HG03064 (cell line): ENCODE measurements at regions not wholly inside any gene's neighbourhood (a gene's known extent, or its start where the extent isn't known, plus 50 kb on each side); places are given as distances from the start of the nearest gene placed in this dataset.

ENCODE experiments used
- ATAC-seq: cut with Tn5 transposase; IDR thresholded peaks from one replicate; pipeline ENCODE4 v1.9.1; 2021; ENCODE audit warnings: low read depth; ENCODE audit not compliant: unreplicated experiment

DNA sequence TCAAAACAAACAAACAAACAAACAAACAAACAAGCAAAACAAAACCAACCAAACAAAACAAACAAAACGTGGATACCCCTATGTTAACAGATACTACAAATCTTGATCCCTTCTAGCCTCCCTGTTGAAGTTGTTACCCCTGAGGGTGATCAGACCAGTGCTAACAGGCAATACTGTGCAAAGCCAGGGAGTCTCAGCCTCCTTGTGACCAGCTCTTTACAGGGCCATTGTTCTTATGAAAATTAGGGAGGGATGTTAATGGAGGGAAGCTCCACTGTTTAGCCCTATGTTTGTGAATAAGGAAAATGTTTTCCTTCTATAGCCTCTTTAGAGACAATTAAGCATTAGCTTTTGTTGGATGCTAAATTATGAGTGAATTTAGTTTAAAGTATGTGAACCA, 1072.1 kb upstream of the WWC1 start:
- no peak for ATAC-seq

DNA sequence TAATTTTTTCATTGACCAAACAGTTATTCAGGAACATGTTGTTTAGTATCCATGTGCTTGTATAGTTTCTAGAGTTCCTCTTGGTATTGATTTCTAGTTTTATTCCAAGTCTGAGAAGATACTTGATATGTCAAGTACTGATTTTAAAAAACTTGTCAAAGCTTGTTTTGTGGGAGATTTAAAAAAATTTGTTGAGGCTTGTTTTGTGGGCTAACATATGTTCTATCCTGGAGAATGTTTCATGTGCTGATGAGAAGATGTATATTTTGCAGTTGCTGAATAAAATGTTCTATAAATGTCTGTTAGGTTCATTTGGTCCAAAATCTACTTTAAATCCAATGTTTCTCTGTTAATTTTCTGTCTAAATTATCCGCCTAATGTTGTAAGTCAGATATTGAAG, 1065.1 kb upstream of the WWC1 start:
- ATAC-seq, result no peak

DNA sequence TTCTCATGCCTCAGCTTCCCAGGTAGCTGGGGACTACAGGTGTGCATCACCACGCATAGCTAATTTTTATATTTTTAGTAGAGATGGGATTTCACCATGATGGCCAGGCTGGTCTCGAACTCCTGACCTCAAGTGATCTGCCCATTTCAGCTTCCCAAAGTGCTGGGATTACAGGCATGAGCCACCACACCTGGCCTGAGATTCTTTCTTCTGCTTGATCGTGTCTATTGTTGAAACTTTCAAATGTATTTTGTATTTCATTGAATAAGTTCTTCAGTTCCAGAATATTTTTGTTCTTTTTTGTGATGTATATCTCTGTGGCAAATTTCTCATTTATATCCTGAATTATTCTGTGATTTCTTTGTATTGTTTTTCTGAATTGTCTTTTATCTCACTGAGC, 1063.3 kb upstream of the WWC1 start:
- no peak for ATAC-seq

DNA sequence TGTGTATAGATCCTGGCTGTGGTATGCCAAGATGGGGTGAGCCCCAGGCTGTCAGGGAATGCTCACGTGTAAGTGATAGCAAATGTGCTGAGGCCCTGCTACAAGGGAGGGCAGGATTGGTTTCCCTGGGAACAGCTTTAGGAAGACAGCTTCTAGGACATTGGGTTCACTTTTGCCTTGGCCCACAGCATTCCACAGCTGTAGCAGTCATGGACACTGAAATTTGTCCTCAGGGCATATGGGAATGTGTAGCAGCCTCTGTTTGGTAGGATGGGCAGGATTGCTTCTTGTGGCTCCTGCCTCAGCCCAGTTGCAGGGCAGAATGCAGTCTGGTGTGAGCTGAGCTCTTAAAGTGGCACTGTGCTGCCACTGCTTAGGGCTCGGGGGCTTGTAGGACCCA, 1061.7 kb upstream of the WWC1 start:
- ATAC-seq, result no peak

DNA sequence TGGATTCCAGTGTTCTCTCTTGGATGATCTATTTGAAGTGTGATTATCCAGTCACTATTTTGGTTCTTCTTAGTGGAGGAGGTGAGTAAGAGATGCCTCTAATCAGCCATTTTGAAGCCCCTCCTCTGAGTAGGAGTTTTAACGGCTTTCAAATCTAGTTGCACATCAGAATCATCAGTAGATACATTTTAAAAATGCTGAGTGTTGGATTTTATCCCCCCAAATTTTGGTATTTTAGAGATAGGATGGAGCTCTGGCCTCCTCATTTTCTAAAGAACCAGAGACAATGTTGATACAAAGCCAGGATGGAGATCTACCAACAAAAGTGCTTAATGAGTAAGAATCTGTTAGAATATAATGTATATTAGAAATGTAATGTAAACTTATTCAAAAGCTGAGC, 1061.0 kb upstream of the WWC1 start:
- no peak for ATAC-seq

DNA sequence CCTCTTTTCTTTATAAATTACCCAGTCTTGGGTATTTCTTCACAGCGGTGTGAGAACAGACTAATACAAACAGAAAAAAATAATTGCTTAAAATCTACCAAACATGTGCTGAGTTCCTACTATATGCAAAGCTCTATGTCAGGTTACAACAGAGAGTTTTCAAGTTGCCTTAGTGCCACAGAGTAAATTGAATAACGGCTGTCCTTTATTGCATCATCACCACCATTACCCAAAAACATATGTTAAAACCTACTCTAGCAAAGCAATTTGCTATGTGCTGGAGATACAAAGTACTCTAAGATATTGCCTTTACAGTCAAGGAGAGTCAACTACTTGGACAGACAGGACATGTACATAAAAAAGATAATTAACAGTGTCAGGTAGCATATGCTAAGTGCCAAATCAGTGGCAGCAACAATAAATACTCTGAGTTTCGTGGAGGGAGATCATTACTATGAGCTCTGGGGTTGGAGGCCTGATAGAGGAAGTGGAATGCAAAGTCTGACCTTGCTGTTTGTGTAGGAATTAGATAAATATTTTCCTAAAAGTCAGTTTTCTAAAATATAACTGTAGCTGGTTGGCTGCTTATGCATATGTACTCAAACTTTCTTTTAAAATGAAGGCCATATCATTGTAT, 1058.7 kb upstream of the WWC1 start:
- no peak for ATAC-seq

DNA sequence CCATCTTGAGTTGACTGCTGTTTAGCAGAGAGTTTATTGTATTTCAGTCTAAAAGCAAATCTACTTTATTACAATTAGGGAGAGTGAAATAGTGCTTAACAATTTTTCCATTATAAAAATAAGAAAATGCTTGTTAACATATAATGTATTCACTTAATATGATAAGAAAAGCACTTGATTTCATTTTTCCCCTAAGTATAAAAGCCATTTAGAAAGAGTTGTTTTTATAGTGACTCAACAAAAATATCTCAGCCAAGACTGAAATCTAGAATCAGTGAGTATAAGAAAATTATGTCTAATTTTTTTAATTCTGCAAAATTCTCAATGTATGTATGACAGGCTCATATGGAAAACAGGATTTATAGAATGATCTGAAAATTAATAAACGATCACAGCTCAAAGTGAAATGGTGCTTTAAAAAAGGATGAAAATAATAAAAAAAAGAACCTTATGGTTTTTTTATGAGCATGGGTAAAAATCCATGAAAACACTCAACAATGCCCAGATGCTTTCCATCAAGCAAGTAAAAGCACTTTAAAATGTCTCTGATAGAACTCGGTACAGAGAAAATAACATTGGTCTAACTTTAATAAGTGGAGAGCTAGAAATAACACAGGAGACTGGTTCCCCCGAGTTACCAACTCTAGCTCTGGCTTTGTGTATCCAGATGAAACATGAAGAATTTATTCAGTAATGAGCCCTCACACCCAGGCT, 1057.8 kb upstream of the WWC1 start:
- no peak for ATAC-seq

DNA sequence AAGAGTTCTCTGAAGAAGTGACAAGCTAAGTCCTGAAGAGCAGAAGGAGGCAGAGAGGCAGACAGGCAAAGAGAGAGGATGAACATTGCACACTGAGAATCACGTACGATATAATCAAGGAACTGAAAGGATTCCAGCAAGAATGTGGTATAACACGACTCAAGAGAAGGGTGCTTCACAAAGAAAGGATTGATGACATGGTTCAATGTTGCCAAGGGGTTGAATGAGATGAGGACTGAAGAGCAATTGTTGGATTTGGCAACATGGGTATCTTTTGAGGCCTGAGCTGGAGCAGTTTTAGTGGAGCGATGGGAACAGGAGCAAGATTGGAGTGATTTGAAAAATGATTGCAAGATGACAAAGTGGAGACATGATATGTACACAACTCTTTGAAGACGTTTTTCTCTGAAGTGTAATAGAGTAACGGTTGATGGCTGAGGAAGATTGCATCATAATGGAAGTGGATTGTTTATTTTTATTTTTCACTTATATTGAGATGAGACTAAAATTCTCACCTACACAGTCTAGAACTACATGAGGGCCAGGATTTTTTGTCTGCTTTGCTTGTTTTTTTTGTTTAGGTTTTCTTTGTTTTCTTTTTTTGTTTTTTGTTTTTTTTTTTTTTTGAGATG, 1049.9 kb upstream of the WWC1 start:
- no peak for ATAC-seq

DNA sequence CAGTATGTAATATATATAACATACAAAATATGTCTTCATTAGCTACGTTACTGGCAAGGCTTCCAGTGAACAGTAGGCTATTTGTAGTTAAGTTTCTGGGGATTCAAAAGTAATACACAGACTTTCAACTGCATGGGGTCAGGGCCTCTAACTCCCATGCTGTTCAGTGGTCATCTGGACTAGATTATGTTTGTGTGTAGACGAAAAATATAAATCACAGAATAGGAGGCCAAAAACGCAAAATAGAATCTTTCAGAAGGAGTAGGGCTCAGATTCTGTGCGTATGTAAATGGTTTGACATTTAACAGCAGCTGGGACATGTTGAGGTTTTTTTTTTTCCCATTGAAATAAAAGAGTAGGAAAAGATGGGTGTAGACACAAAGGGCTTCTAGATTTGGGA, 1048.7 kb upstream of the WWC1 start:
- no peak for ATAC-seq

DNA sequence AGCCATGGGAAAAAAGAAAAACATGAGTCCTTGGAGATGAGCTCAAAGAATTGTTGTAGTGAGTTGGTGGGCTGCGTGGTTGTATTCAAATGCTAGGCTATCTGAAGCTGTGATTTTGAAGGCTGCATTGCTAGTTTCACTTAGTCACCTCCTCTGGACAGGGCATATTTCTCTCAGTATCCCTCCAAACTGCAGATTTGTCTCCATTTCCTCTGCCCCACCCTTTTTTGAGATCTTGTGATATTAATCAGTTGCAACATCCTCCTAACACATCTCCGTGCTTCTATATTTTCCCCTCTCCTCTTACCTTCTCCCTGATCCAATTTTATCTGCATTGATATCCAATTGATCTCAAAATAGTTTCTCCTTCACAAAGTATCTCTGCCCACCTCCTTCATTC, 1048.0 kb upstream of the WWC1 start:
- no peak for ATAC-seq

DNA sequence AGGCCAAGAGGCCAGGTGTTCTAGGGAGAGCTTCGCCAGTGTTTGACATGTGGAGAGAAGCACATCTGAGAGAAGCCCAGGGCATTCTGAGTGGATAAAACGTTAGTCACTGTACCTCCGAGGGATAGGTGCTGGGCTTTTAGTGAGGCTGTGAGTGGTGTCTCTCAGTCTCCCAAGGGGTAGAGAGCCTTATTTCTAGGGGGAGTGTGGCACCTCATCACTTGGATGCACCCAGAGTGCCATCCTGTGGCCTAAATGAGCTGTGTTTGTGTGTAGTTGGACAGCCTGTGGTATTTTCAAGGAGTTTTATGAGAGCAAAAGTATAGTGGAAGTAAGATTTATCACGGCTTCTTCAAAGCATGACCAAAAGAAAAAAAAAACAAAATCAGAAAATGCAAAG, 1046.9 kb upstream of the WWC1 start:
- no peak for ATAC-seq

DNA sequence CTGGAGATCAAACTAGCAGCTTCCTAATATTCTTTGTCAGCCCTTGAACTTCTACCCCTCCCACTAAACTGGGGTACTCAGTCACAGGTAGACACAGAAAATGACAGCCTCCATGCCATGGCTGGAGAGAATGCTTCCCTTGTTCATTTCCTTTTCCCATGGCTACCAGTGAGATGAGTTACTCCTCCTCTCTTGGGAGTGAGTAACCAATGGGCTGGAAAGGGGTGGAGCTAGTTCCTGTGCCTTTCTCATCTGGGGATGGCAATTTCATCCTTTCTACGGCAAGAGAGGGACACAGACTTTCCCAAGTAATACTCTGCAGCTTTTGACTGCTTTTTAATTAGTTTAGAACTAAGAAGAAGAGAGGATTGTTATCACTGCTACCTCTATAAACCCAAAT, 1045.6 kb upstream of the WWC1 start:
- no peak for ATAC-seq

DNA sequence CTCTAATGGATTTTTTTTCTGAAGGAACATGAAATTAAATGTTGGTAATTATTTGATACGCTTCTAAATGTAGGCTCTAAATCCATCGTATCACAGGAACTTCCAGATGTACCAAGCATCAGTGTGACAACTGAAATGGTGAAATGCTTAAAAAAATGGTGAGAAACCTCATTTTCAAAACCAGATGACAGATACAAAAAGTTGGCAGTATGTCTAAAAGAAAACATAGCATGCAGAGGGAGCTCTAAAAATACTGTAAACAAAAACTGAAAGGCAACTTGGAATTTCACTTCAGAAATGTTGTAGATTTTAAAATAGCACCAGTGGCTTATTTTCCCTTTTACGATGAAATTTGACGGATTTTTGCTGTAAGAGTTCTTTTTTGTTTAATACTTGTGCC, 1043.6 kb upstream of the WWC1 start:
- ATAC-seq, result no peak

DNA sequence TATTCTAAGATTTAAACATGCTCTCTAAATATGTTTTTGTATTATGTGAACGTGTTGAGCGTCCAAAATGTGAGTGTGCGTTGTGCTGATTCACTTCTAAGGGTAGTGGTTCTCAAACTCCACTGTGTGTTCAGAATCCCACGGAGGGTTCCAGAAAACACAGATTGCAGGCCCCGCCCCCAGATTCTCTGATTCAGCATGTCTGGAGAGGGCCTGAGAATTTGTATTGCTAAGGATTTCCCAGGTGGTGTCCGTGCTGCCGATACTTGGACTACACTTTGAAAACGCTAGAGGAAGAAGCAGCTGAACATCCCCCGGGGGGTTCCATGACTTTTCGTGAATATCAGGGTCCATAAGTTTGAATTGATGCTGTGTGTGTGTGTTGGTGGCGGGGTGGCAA, 1043.2 kb upstream of the WWC1 start:
- no peak for ATAC-seq

DNA sequence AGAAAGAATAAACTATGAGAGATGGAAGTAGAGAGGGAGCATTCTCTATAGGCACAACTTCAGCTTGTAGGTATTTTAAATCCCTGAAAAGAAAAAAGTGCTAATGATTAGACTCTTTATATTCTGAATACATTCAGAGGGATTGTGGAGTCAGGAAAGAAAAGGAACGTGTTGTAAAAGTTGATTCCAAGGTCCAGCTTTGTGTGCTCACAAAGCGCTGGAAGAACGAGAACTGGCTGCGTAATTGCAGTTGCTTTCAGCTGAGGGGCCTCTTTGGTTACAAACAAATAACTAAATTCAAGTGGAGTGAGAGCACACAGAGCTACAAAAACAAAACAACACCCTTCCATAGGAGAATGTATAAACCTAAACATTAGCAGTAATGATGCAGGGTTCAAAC, 1040.4 kb upstream of the WWC1 start:
- no peak for ATAC-seq

DNA sequence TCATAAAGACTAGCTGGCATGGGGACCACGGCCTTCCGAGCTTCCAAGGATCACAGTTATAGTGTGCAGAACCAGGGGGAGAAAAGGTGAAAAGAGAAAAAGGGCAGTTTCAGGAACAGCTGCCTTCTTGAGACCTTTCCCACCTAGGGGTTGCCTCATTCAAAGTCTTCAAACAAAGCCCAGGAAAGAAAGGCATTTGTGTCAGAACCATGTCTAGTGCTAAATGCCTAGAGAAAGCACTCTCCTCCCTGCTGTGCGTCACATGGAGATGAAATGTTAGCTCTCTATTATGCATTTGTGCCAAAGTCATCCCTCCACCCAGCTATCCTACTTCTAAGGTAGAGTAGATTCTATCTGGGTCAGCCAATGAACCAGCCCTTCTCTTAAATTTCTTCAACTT, 1037.3 kb upstream of the WWC1 start:
- no peak for ATAC-seq

DNA sequence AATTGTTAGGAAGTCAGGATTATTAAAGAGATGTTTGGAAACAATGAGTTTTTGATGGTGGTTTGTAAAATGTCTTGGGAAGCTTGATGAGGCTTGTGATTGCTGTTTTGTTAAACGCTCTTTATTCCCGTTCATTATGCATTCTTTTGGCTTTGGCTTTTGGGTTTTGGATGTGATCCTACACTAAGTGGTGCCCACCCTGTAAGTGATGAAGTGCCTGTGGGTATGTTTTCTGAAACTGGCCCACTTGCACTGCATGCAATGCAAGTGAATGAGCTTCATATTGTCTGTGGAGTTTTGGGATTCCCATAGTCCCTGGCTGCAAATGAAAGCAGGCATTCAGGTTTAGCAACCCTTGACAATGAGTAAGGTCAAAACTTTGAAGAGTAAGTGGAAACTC, 1035.5 kb upstream of the WWC1 start:
- ATAC-seq, result no peak

DNA sequence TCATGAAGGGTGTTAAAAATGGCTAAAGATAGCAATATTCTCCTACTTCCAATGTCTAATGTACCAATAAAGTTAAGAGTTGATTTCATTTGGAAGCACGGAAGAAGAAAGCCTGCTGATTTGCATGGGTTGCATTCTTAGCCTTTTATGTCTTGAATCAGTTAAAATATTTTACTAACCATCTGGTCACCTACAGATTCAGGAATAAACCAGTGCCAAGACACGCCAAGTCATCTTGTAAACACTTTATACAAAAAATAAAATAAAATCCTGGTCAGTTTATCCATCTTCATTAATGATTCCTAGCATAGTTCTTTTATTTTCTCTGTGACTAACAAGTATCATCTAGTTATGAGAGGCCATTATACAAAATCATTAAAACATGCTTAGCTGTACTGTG, 1031.6 kb upstream of the WWC1 start:
- ATAC-seq, result no peak

DNA sequence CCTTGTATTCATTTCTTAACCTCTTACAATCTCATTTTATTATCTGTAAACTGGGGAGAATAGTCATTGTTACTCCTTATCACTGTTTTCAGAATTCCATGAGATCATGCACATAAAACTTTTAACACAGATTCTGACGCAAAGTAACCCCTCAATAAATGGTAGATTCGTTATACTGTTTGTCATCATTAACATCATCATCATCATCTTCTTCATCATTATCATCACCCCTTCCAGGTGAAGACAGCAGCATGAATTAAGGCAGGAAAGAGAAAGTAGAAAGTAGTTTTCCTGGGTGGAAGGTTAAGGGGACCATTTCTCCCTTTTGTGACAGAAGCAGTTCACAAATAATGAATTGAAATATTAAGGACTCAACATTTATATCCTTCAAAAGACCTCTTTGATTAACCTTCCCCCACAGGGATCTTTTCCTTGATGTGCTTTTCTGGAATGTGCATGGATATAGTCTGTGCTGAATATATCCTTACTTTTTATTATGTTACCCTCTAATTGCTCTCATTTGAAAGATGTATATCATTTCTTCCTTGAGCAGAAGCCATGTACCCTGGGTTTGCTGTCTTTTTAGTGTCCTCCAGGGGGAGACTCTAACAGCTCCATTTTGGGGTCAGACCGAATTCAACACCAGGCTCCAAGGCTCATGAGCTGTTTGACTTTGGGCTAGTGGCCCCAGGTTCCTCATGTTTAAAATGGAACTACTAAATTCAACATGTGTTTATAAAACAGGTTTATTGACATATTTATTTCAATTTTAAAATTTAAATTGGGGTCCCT, 1029.9 kb upstream of the WWC1 start:
- ATAC-seq, result no peak

DNA sequence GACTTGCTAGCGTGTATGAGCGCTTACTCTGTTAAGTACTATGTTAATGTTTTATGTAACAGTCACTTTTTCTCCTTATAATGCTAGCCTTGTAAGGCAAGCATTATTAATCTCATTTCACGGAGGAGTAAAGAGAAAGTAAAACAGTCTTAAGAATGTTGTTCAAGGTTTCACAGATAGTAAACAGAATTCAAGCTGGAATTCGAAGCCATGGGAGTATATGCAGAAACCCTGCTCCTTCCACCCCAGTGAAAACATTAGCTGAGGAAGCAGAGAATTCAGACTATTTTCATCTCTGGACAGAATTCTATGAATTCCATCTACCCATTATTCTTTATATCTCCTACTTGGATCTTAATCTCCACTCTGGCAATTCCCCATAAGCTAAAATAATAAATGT, 1028.3 kb upstream of the WWC1 start:
- no peak for ATAC-seq

DNA sequence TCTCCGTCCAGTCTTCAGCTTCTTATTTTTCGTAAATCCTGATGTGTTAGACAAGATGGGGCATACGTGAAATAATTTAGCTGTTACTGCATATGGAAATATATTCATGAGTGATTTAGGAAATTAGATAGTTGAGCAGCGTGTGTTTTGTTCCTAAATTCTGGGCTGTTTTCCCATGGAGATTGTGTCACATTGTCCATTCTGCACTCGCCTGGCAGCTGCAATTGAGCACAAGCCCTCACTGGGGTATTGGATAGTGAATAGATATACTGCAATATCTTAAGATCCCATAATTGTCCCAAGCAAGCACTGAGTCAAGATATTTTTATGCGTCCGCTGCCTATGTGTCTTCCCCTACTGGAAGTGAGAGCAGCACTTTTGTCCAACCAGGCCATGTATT, 1027.1 kb upstream of the WWC1 start:
- no peak for ATAC-seq
